Panc1 (cell line): ENCODE measurements at regions not wholly inside any gene's neighbourhood (a gene's known extent, or its start where the extent isn't known, plus 50 kb on each side); places are given as distances from the start of the nearest gene placed in this dataset.

ENCODE experiments used
- CTCF ChIP-seq: fragments of 450-650 bp; IDR thresholded peaks from 2 replicates; pipeline ENCODE4 v1.5.1; 2017; ENCODE audit warnings: mild to moderate bottlenecking
- POLR2AphosphoS5 ChIP-seq: IDR thresholded peaks from 2 replicates; pipeline ENCODE4 v1.6.1; 2012; ENCODE audit warnings: mild to moderate bottlenecking, low read depth, low read length, moderate library complexity
- TCF7L2 ChIP-seq: IDR thresholded peaks from 2 replicates; pipeline ENCODE4 v1.6.1; 2011; ENCODE audit warnings: mild to moderate bottlenecking, low read depth, low read length, inconsistent platforms

GRCh38 chr7:79619216-79619615 lies 165.7 kb upstream of the MAGI2 start:
- TF ChIP-seq CTCF (no peak), POLR2AphosphoS5 (no peak), TCF7L2 (no peak)
